ENCODE measurements at regions not wholly inside any gene's neighbourhood (a gene's known extent, or its start where the extent isn't known, plus 50 kb on each side); places are given as distances from the start of the nearest gene placed in this dataset.

DNA sequence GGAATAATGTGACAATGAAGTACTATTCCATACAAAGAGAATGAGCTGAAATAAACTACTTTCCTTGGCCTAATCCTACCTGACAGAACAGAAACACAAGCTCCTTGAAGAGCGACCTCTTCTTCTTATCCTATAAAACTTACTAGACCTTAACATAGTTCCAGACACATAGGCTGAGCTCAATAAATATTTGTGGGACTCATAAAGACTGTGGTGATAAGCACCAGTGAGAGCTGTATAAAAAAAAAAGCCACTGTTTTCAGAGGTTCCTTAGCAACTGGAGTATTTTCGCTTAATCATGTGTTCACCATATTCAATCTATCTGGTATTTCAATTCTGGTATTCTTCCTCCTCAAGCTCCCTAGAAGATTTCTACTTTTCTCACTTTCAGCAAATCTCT lies 1129.6 kb downstream of the STPG2 start:
- DNase-seq (no peak), ATAC-seq (ENCODE audit: low read depth) (no peak)
- H3K9ac ChIP-seq (ENCODE audit: low read length): no peak overlapping the region
- intact Hi-C loops (cut with micrococcal nuclease): no loop called here
- H2AFZ ChIP-seq (ENCODE audit: insufficient read depth, low read depth, low read length, poor library complexity, severe bottlenecking): no peak overlapping the region
- Mint-ChIP-seq H3K4me3 (no peak overlapping the region), H3K9me3 (ENCODE audit: insufficient read depth) (peaks cover 3% of the 10 kb centered on the region), H3K27me3 (no peaks in the 10 kb centered on the region), H3K27ac (no peak overlapping the region), H3K4me1 (no peaks in the 10 kb centered on the region)
- no peaks in the 10 kb centered on the region for H4K20me1 ChIP-seq (ENCODE audit: control insufficient read depth, insufficient read depth, low read length, poor library complexity, severe bottlenecking)
- no peaks in the 10 kb centered on the region for H3K79me2 ChIP-seq (ENCODE audit: control insufficient read depth, insufficient read depth, low read length)
- H3K4me1 ChIP-seq (ENCODE audit: control insufficient read depth in 2 of 2, insufficient read depth in 2 of 2, low read length in 2 of 2): no peaks in the 10 kb centered on the region
- CTCF ChIA-PET: no interaction called here
- no peak overlapping the region for H3K4me2 ChIP-seq (replicated peaks; ENCODE audit: low read depth, low read length, poor library complexity, severe bottlenecking)
- no CpG with 5 or more reads among the region's 2 CpGs for WGBS (ENCODE audit: insufficient coverage)
- POLR2A ChIA-PET: no interaction called here
- H3K36me3 ChIP-seq (replicated peaks in 1 of 2; ENCODE audit: control extremely low read depth in 1 of 2, control insufficient read depth in 1 of 2, extremely low read depth in 1 of 2, insufficient read depth in 2 of 2, low read length in 1 of 2): no peaks in the 10 kb centered on the region
- H3K27me3 ChIP-seq (replicated peaks in 1 of 4; ENCODE audit: control extremely low read depth in 1 of 4, control insufficient read depth in 3 of 4, insufficient read depth in 4 of 4, low read length in 3 of 4): no peaks in the 10 kb centered on the region
- no peak for TF ChIP-seq EZH2 (IDR thresholded peaks at IDR 0.05; ENCODE audit: borderline replicate concordance, insufficient read depth, low read depth, low read length, poor library complexity, severe bottlenecking)
- TF ChIP-seq, protein P1, sequence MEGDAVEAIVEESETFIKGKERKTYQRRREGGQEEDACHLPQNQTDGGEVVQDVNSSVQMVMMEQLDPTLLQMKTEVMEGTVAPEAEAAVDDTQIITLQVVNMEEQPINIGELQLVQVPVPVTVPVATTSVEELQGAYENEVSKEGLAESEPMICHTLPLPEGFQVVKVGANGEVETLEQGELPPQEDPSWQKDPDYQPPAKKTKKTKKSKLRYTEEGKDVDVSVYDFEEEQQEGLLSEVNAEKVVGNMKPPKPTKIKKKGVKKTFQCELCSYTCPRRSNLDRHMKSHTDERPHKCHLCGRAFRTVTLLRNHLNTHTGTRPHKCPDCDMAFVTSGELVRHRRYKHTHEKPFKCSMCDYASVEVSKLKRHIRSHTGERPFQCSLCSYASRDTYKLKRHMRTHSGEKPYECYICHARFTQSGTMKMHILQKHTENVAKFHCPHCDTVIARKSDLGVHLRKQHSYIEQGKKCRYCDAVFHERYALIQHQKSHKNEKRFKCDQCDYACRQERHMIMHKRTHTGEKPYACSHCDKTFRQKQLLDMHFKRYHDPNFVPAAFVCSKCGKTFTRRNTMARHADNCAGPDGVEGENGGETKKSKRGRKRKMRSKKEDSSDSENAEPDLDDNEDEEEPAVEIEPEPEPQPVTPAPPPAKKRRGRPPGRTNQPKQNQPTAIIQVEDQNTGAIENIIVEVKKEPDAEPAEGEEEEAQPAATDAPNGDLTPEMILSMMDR (IDR thresholded peaks at IDR 0.05): no peak
- no peak overlapping the region for H3K27ac ChIP-seq (ENCODE audit: low read length in 2 of 2)
- no peak overlapping the region for H3K4me3 ChIP-seq (ENCODE audit: control extremely low read depth in 1 of 5, extremely low read depth in 1 of 5, insufficient read depth in 1 of 5, low read depth in 2 of 5, low read length in 4 of 5)
- no peaks in the 10 kb centered on the region for H3K9me3 ChIP-seq (ENCODE audit: control extremely low read depth in 1 of 3, control insufficient read depth in 2 of 3, insufficient read depth in 1 of 3, low read length in 2 of 3)

DNA sequence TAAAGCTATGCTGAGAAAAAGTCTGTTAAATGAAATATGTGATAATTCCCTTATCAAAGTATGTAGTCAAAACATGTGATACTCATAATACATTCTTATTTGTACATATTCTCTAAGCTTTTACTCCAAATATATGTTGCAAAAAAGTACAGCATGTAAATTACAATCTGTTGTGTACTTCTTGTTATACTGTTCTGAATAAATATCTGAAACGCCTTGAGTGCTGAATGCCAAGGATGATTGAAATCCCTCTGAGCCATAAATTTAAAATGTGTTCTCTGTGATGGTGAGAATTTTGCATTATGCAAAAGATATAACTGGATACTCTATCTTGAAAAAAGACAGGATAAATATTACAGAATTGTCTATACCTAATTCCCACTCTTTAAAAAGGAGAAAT lies 1128.0 kb downstream of the STPG2 start:
- intact Hi-C loops (cut with micrococcal nuclease): no loop called here

More for the DNA sequence above, 1128.0 kb downstream of the STPG2 start:
- WGBS (ENCODE audit: insufficient coverage): no CpG with 5 or more reads among the region's 1 CpG
- H3K4me2 ChIP-seq (replicated peaks; ENCODE audit: low read depth, low read length, poor library complexity, severe bottlenecking): no peak overlapping the region
- H3K36me3 ChIP-seq (replicated peaks in 1 of 2; ENCODE audit: control extremely low read depth in 1 of 2, control insufficient read depth in 1 of 2, extremely low read depth in 1 of 2, insufficient read depth in 2 of 2, low read length in 1 of 2): no peaks in the 10 kb centered on the region
- H3K9me3 Mint-ChIP-seq (ENCODE audit: insufficient read depth): no peaks in the 10 kb centered on the region
- H3K27ac ChIP-seq (ENCODE audit: low read length in 2 of 2): no peak overlapping the region
- H2AFZ ChIP-seq (ENCODE audit: insufficient read depth, low read depth, low read length, poor library complexity, severe bottlenecking): no peak overlapping the region
- TF ChIP-seq, protein P1 (IDR thresholded peaks at IDR 0.05): no peak
- TF ChIP-seq EZH2 (IDR thresholded peaks at IDR 0.05; ENCODE audit: borderline replicate concordance, insufficient read depth, low read depth, low read length, poor library complexity, severe bottlenecking): no peak
- no peak overlapping the region for H3K27ac Mint-ChIP-seq
- H3K9ac ChIP-seq (ENCODE audit: low read length): no peak overlapping the region
- H3K4me1 ChIP-seq (ENCODE audit: control insufficient read depth in 2 of 2, insufficient read depth in 2 of 2, low read length in 2 of 2): no peaks in the 10 kb centered on the region
- no peaks in the 10 kb centered on the region for H4K20me1 ChIP-seq (ENCODE audit: control insufficient read depth, insufficient read depth, low read length, poor library complexity, severe bottlenecking)
- no peaks in the 10 kb centered on the region for H3K27me3 ChIP-seq (replicated peaks in 1 of 4; ENCODE audit: control extremely low read depth in 1 of 4, control insufficient read depth in 3 of 4, insufficient read depth in 4 of 4, low read length in 3 of 4)
- DNase-seq (no peak), ATAC-seq (ENCODE audit: low read depth) (no peak)
- no peaks in the 10 kb centered on the region for H3K79me2 ChIP-seq (ENCODE audit: control insufficient read depth, insufficient read depth, low read length)
- no peak overlapping the region for H3K4me3 Mint-ChIP-seq
- ChIA-PET CTCF (no interaction called here), POLR2A (no interaction called here)
- no peaks in the 10 kb centered on the region for H3K4me1 Mint-ChIP-seq
- H3K9me3 ChIP-seq (ENCODE audit: control extremely low read depth in 1 of 3, control insufficient read depth in 2 of 3, insufficient read depth in 1 of 3, low read length in 2 of 3): no peaks in the 10 kb centered on the region
- no peaks in the 10 kb centered on the region for H3K27me3 Mint-ChIP-seq
- H3K4me3 ChIP-seq (ENCODE audit: control extremely low read depth in 1 of 5, extremely low read depth in 1 of 5, insufficient read depth in 1 of 5, low read depth in 2 of 5, low read length in 4 of 5): no peak overlapping the region
